ENCODE measurements at regions not wholly inside any gene's neighbourhood (a gene's known extent, or its start where the extent isn't known, plus 50 kb on each side); places are given as distances from the start of the nearest gene placed in this dataset.

- no peak overlapping the region for H3K4me3 ChIP-seq
- no peak overlapping the region for H3K27ac ChIP-seq
- H3K4me1 ChIP-seq (replicated peaks in 1 of 2) = peaks cover 3 to 4% of the 10 kb centered on the region in 2 donors
- WGBS, 10 experiments = 35 to 100% (median 75%) methylated on average over 1 to 5 of the region's 7 CpGs; no CpG with 5 or more reads in 5 of the 10 experiments
- ATAC-seq (replicated peaks in 6 of 8) = no peak
- in situ Hi-C loops (cut with MboI; ENCODE audit: low pct_unique_long_range_greater_than_20kb in 2 of 9, low sequenced_read_pairs in 9 of 9, unreplicated experiment in 9 of 9) = no loop called here
Observed at GRCh38 chr20:63090052-63090451, 83.3 kb upstream of the BHLHE23 start.

- Histone ChIP-seq H3K27ac (no peak overlapping the region), H3K4me1 (replicated peaks in 1 of 2) (peaks cover 3 to 4% of the 10 kb centered on the region in 2 donors), H3K4me3 (no peak overlapping the region)
- 58 to 100% (median 66%) methylated on average over 2 to 12 of the region's 37 CpGs; no CpG with 5 or more reads in 5 of the 10 experiments for WGBS, 10 experiments
- in situ Hi-C loops (cut with MboI; ENCODE audit: low pct_unique_long_range_greater_than_20kb in 2 of 9, low sequenced_read_pairs in 9 of 9, unreplicated experiment in 9 of 9) = no loop called here
- ATAC-seq (replicated peaks in 6 of 8) = no peak
Observed at GRCh38 chr20:63089051-63089907, 82.5 kb upstream of the BHLHE23 start.

- 28 to 100% (median 76%) methylated on average over 1 to 7 of the region's 32 CpGs; no CpG with 5 or more reads in 5 of the 10 experiments for WGBS, 10 experiments
- Histone ChIP-seq H3K27ac (no peak overlapping the region), H3K4me1 (replicated peaks in 1 of 2) (peaks cover 3 to 4% of the 10 kb centered on the region in 2 donors), H3K4me3 (no peak overlapping the region)
- in situ Hi-C loops (cut with MboI; ENCODE audit: low pct_unique_long_range_greater_than_20kb in 2 of 9, low sequenced_read_pairs in 9 of 9, unreplicated experiment in 9 of 9) = no loop called here
- ATAC-seq (replicated peaks in 6 of 8) = no peak
Observed at GRCh38 chr20:63087872-63088680, 81.3 kb upstream of the BHLHE23 start.

- WGBS, 10 experiments = 16 to 80% (median 76%) methylated on average over 1 to 7 of the region's 29 CpGs; no CpG with 5 or more reads in 3 of the 10 experiments
Observed at GRCh38 chr20:63087236-63087871, 80.6 kb upstream of the BHLHE23 start.

GRCh38 chr20:63086421-63087235 lies 79.9 kb upstream of the BHLHE23 start:
- 33 to 100% (median 55%) methylated on average over 1 to 6 of the region's 36 CpGs; no CpG with 5 or more reads in 3 of the 10 experiments for WGBS, 10 experiments
- Histone ChIP-seq H3K27ac (no peak overlapping the region), H3K4me3 (no peak overlapping the region), H3K4me1 (replicated peaks in 1 of 2) (peaks cover 3 to 4% of the 10 kb centered on the region in 2 donors)
- in situ Hi-C loops (cut with MboI; ENCODE audit: low pct_unique_long_range_greater_than_20kb in 2 of 9, low sequenced_read_pairs in 9 of 9, unreplicated experiment in 9 of 9) = no loop called here
- ATAC-seq (replicated peaks in 6 of 8) = peak in 2 of 8 experiments; percentile 5 to 24

More at GRCh38 chr20:63087236-63087871, 80.6 kb upstream of the BHLHE23 start:
- ATAC-seq (replicated peaks in 6 of 8) = peak in 1 of 8 experiments; percentile 42
- Histone ChIP-seq H3K27ac (no peak overlapping the region), H3K4me1 (replicated peaks in 1 of 2) (peaks cover 3 to 4% of the 10 kb centered on the region in 2 donors), H3K4me3 (no peak overlapping the region)
- in situ Hi-C loops (cut with MboI; ENCODE audit: low pct_unique_long_range_greater_than_20kb in 2 of 9, low sequenced_read_pairs in 9 of 9, unreplicated experiment in 9 of 9) = no loop called here

GRCh38 chr20:63085151-63085861 lies 78.5 kb upstream of the BHLHE23 start:
- WGBS, 10 experiments = 23 to 80% (median 60%) methylated on average over 1 to 24 of the region's 34 CpGs; no CpG with 5 or more reads in 1 of the 10 experiments
- no peak overlapping the region for H3K27ac ChIP-seq
- in situ Hi-C loops (cut with MboI; ENCODE audit: low pct_unique_long_range_greater_than_20kb in 2 of 9, low sequenced_read_pairs in 9 of 9, unreplicated experiment in 9 of 9) = no loop called here
- peak; percentile 50 to 90 (median 81) for ATAC-seq (replicated peaks in 6 of 8)
- no peak overlapping the region for H3K4me3 ChIP-seq
- peaks cover 3 to 4% of the 10 kb centered on the region in 2 donors for H3K4me1 ChIP-seq (replicated peaks in 1 of 2)

- H3K27ac ChIP-seq = no peak overlapping the region
- in situ Hi-C loops (cut with MboI; ENCODE audit: low pct_unique_long_range_greater_than_20kb in 2 of 9, low sequenced_read_pairs in 9 of 9, unreplicated experiment in 9 of 9) = no loop called here
- WGBS, 10 experiments = 4 to 80% (median 70%) methylated on average over 1 to 5 of the region's 15 CpGs; no CpG with 5 or more reads in 4 of the 10 experiments
- no peak overlapping the region for H3K4me3 ChIP-seq
- no peak for ATAC-seq (replicated peaks in 6 of 8)
- peaks cover 3 to 4% of the 10 kb centered on the region in 2 donors for H3K4me1 ChIP-seq (replicated peaks in 1 of 2)
Observed at GRCh38 chr20:63084563-63084927, 77.8 kb upstream of the BHLHE23 start.

GRCh38 chr20:63083831-63084562 lies 77.2 kb upstream of the BHLHE23 start:
- no peak for ATAC-seq (replicated peaks in 6 of 8)
- H3K4me3 ChIP-seq = no peak overlapping the region
- 0 to 74% (median 35%) methylated on average over 1 to 14 of the region's 34 CpGs; no CpG with 5 or more reads in 4 of the 10 experiments for WGBS, 10 experiments
- no peak overlapping the region for H3K27ac ChIP-seq
- in situ Hi-C loops (cut with MboI; ENCODE audit: low pct_unique_long_range_greater_than_20kb in 2 of 9, low sequenced_read_pairs in 9 of 9, unreplicated experiment in 9 of 9) = no loop called here
- peaks cover 3 to 4% of the 10 kb centered on the region in 2 donors for H3K4me1 ChIP-seq (replicated peaks in 1 of 2)

- Histone ChIP-seq H3K4me3 (no peak overlapping the region), H3K27ac (no peak overlapping the region), H3K4me1 (replicated peaks in 1 of 2) (peaks cover 3 to 4% of the 10 kb centered on the region in 2 donors)
- in situ Hi-C loops (cut with MboI; ENCODE audit: low pct_unique_long_range_greater_than_20kb in 2 of 9, low sequenced_read_pairs in 9 of 9, unreplicated experiment in 9 of 9) = no loop called here
- WGBS, 10 experiments = 0 to 80% (median 51%) methylated on average over 1 to 7 of the region's 23 CpGs; no CpG with 5 or more reads in 5 of the 10 experiments
- ATAC-seq (replicated peaks in 6 of 8) = no peak
Observed at GRCh38 chr20:63082939-63083735, 76.4 kb upstream of the BHLHE23 start.

- in situ Hi-C loops (cut with MboI; ENCODE audit: low pct_unique_long_range_greater_than_20kb in 2 of 9, low sequenced_read_pairs in 9 of 9, unreplicated experiment in 9 of 9) = no loop called here
- H3K27ac ChIP-seq = no peak overlapping the region
- 0 to 100% (median 20%) methylated on average over 1 to 4 of the region's 15 CpGs; no CpG with 5 or more reads in 5 of the 10 experiments for WGBS, 10 experiments
Observed at GRCh38 chr20:63082308-63082938, 75.7 kb upstream of the BHLHE23 start.

More at GRCh38 chr20:63082308-63082938, 75.7 kb upstream of the BHLHE23 start:
- H3K4me3 ChIP-seq = no peak overlapping the region
- H3K4me1 ChIP-seq (replicated peaks in 1 of 2) = peaks cover 3 to 4% of the 10 kb centered on the region in 2 donors
- peak in 7 of 8 experiments; percentile 25 to 83 (median 47) for ATAC-seq (replicated peaks in 6 of 8)
